ENCODE measurements at regions not wholly inside any gene's neighbourhood (a gene's known extent, or its start where the extent isn't known, plus 50 kb on each side); places are given as distances from the start of the nearest gene placed in this dataset.

DNA sequence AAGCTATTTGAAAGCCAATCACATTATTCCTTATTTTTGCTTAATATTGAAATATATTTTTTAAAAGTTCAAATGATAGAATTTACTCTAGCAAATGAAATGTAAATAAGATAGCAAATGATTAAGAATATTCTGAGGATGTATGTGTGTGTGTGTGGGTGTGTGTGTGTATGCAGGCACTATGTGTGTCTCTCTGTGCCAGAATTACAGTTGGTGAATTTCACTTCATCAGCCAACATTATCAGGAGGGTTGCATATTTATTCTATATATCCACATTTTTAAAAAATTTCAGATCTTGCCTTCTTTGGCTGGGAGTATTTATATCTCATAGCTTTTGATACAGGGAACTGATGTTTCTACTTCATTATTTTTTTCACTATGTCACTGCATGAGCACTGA lies 274.9 kb upstream of the SOX5 start:
- no peak for TF ChIP-seq CTCF (IDR thresholded peaks at IDR 0.05 in 2 of 3, conservative IDR thresholded peaks at IDR 0.05 in 1 of 3; ENCODE audit: borderline replicate concordance in 1 of 3, insufficient read depth in 1 of 3, low read depth in 2 of 3, low read length in 2 of 3)
- TF ChIP-seq, protein P1, sequence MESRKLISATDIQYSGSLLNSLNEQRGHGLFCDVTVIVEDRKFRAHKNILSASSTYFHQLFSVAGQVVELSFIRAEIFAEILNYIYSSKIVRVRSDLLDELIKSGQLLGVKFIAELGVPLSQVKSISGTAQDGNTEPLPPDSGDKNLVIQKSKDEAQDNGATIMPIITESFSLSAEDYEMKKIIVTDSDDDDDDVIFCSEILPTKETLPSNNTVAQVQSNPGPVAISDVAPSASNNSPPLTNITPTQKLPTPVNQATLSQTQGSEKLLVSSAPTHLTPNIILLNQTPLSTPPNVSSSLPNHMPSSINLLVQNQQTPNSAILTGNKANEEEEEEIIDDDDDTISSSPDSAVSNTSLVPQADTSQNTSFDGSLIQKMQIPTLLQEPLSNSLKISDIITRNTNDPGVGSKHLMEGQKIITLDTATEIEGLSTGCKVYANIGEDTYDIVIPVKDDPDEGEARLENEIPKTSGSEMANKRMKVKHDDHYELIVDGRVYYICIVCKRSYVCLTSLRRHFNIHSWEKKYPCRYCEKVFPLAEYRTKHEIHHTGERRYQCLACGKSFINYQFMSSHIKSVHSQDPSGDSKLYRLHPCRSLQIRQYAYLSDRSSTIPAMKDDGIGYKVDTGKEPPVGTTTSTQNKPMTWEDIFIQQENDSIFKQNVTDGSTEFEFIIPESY (IDR thresholded peaks at IDR 0.05; ENCODE audit: extremely low read depth, insufficient replicate concordance, low read length): no peak

Data from HCT116 (cell line).